HL-60 (cell line): ENCODE measurements at regions not wholly inside any gene's neighbourhood (a gene's known extent, or its start where the extent isn't known, plus 50 kb on each side); places are given as distances from the start of the nearest gene placed in this dataset.
"Not testable (repeated sequence)": the region's sequence is repeated elsewhere in the genome, so short reads cannot be mapped to it uniquely, and the experiment has no call there.

Source experiments
- DNase-seq, 2 experiments: peaks; one replicate each; pipeline ENCODE4 v3.0.0-alpha.2; 2010 to 2020; ENCODE audit warnings: low read depth in 1 of 2, low spot score in 1 of 2
- H3K27ac ChIP-seq: fragments of 250-450 bp; sonication (Bioruptor Pico); replicated peaks from 2 replicates; pipeline ENCODE4 v1.5.1; 2020; ENCODE audit warnings: mild to moderate bottlenecking, moderate library complexity
- H3K27me3 ChIP-seq: fragments of 250-450 bp; sonication (Bioruptor Pico); 2 replicates; pipeline ENCODE4 v1.5.1; 2021; ENCODE audit warnings: mild to moderate bottlenecking, moderate library complexity; ENCODE audit not compliant: insufficient read depth, poor library complexity, severe bottlenecking
- H3K4me3 ChIP-seq: replicated peaks from 2 replicates; pipeline ENCODE4 v1.5.1; 2011; ENCODE audit warnings: mild to moderate bottlenecking, control low read depth, low read length; ENCODE audit not compliant: insufficient read depth
- GABPA ChIP-seq: IDR thresholded peaks from 2 replicates; pipeline ENCODE4 v1.6.1; 2012; ENCODE audit warnings: low read depth
- POLR2AphosphoS5 ChIP-seq: IDR thresholded peaks from 2 replicates; pipeline ENCODE4 v1.6.1; 2012; ENCODE audit warnings: low read depth
- REST ChIP-seq: IDR thresholded peaks from 2 replicates; pipeline ENCODE4 v1.6.1; 2012; ENCODE audit warnings: low read depth; ENCODE audit not compliant: insufficient replicate concordance
- SPI1 ChIP-seq: IDR thresholded peaks from 2 replicates; pipeline ENCODE4 v1.6.1; 2012; ENCODE audit warnings: low read depth, mild to moderate bottlenecking, borderline replicate concordance
- TF ChIP-seq, protein P1 (sequence below): IDR thresholded peaks from one replicate; pipeline ENCODE4 v1.5.1; 2011; ENCODE audit warnings: low read length, control low read depth, inconsistent platforms; ENCODE audit not compliant: insufficient read depth

DNA sequence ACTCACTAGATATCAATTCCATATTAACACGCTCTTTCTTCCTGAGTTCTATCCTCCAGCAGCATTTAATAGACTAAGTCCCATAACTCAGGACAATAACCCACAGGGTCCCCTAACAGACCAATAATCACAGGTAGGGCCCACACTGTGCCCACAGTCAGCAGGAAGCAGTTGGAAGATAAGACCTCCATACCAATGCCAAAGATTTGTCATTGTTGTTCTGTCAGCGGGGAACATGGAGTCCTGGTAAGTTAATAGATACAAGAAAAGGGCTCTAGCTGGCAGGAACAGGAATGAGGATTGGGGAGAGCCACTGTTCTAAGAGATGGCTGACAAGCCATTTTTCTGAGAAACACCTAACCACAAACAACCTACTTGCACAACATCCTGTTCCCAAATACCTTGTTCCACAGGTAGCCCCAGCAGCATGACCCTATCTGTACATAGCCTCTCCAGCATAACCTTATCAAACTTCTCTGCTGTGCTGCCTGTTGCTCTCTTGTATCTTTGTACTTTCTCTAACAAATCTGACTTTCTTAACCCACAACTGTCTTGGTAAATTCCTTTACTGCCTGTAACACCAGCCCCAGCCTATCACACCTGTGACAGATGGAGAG lies 142.0 kb upstream of the KCNJ15 start:
- Histone ChIP-seq H3K27ac (no peak overlapping the region), H3K27me3 (no peaks in the 10 kb centered on the region), H3K4me3 (no peak overlapping the region)
- DNase-seq: no peak
- TF ChIP-seq REST (no peak), SPI1 (no peak), POLR2AphosphoS5 (no peak), GABPA (no peak)
- TF ChIP-seq, protein P1, sequence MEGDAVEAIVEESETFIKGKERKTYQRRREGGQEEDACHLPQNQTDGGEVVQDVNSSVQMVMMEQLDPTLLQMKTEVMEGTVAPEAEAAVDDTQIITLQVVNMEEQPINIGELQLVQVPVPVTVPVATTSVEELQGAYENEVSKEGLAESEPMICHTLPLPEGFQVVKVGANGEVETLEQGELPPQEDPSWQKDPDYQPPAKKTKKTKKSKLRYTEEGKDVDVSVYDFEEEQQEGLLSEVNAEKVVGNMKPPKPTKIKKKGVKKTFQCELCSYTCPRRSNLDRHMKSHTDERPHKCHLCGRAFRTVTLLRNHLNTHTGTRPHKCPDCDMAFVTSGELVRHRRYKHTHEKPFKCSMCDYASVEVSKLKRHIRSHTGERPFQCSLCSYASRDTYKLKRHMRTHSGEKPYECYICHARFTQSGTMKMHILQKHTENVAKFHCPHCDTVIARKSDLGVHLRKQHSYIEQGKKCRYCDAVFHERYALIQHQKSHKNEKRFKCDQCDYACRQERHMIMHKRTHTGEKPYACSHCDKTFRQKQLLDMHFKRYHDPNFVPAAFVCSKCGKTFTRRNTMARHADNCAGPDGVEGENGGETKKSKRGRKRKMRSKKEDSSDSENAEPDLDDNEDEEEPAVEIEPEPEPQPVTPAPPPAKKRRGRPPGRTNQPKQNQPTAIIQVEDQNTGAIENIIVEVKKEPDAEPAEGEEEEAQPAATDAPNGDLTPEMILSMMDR: no peak

- TF ChIP-seq GABPA (no peak), POLR2AphosphoS5 (no peak), REST (no peak), SPI1 (no peak)
- TF ChIP-seq, protein P1: no peak
- Histone ChIP-seq H3K4me3 (no peak overlapping the region), H3K27me3 (no peaks in the 10 kb centered on the region), H3K27ac (no peak overlapping the region)
- no peak for DNase-seq
Observed at GRCh38 chr21:38115870-38116269, 140.9 kb upstream of the KCNJ15 start.

DNA sequence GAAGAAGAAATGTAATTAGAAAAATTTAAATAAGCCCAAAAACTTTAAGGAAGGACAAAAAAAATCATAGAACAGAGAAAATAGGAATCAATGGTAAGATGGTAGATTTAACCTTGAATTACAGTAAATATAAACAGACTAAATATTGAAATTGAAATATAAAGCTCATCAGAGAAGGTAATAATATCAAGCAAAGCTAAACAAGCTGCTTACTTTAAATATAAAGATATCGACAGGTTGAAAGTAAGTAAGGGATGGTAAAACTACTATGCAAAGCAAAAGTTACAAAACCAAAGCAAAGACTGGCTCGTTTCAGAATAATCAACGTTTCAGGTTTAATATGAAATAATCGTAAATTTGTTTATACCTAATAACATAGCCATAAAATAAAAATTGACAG lies 137.0 kb upstream of the KCNJ15 start:
- Histone ChIP-seq H3K4me3 (no peak overlapping the region), H3K27me3 (no peaks in the 10 kb centered on the region), H3K27ac (no peak overlapping the region)
- TF ChIP-seq GABPA: no peak
- no peak for TF ChIP-seq REST
- no peak for TF ChIP-seq SPI1
- TF ChIP-seq, protein P1: no peak
- no peak for TF ChIP-seq POLR2AphosphoS5
- no peak for DNase-seq

GRCh38 chr21:38120679-38120983 lies 136.2 kb upstream of the KCNJ15 start:
- not testable (repeated sequence) for DNase-seq, H3K27me3 ChIP-seq, H3K4me3 ChIP-seq, H3K27ac ChIP-seq
